ENCODE measurements at regions not wholly inside any gene's neighbourhood (a gene's known extent, or its start where the extent isn't known, plus 50 kb on each side); places are given as distances from the start of the nearest gene placed in this dataset.

DNA sequence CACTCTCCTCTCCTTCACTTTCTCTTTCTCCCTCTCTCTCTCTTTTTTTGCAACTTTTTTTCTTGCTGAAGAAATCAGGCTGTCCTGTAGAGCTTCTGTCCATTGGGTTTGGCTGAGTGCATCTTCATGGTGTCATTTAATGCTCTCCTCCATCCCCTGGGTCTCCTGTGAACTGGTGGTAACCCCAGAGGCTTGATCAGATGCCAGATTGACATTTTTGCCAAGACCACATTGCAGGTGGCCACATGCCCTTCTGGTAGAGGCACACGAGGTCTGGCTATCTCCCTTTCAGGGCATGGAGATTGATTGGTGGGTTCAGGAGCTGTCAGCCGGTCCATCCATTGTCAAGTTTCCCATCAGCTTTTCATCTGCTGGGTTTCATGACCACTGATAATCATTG is 188.3 kb upstream of the MYL2 start:
- H3K4me2 ChIP-seq (ENCODE audit: low read depth, low read length) = no peak overlapping the region
- no peaks in the 10 kb centered on the region for H3K79me2 ChIP-seq (ENCODE audit: low read length)
- no peak overlapping the region for H2AFZ ChIP-seq (ENCODE audit: low read length)
- H3K9me2 ChIP-seq (replicated peaks; ENCODE audit: insufficient read depth, low read length) = no peaks in the 10 kb centered on the region
- H3F3A ChIP-seq (ENCODE audit: insufficient read depth, low read length) = no peaks in the 10 kb centered on the region
- no peaks in the 10 kb centered on the region for H4K20me1 ChIP-seq (ENCODE audit: insufficient read depth, low read length)
- no peaks in the 10 kb centered on the region for H3K36me3 ChIP-seq (replicated peaks; ENCODE audit: insufficient read depth, low read length)
- H3K9ac ChIP-seq (ENCODE audit: low read length) = no peak overlapping the region
- H3K4me1 ChIP-seq (ENCODE audit: low read length) = no peaks in the 10 kb centered on the region
- H3K27me3 ChIP-seq (replicated peaks; ENCODE audit: insufficient read depth, low read length) = no peaks in the 10 kb centered on the region
- H3K9me3 ChIP-seq (replicated peaks; ENCODE audit: insufficient read depth, low read length) = no peaks in the 10 kb centered on the region
- DNase-seq = no peak
- TF ChIP-seq EZH2 (optimal IDR thresholded peaks at IDR 0.05; ENCODE audit: low read depth, low read length) (no peak), EZH2phosphoT487 (IDR thresholded peaks at IDR 0.05; ENCODE audit: low read length) (no peak)
- TF ChIP-seq, protein P1, sequence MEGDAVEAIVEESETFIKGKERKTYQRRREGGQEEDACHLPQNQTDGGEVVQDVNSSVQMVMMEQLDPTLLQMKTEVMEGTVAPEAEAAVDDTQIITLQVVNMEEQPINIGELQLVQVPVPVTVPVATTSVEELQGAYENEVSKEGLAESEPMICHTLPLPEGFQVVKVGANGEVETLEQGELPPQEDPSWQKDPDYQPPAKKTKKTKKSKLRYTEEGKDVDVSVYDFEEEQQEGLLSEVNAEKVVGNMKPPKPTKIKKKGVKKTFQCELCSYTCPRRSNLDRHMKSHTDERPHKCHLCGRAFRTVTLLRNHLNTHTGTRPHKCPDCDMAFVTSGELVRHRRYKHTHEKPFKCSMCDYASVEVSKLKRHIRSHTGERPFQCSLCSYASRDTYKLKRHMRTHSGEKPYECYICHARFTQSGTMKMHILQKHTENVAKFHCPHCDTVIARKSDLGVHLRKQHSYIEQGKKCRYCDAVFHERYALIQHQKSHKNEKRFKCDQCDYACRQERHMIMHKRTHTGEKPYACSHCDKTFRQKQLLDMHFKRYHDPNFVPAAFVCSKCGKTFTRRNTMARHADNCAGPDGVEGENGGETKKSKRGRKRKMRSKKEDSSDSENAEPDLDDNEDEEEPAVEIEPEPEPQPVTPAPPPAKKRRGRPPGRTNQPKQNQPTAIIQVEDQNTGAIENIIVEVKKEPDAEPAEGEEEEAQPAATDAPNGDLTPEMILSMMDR (IDR thresholded peaks at IDR 0.05; ENCODE audit: low read length) = no peak
- no peak overlapping the region for H3K4me3 ChIP-seq (ENCODE audit: low read length)
- no peak overlapping the region for H3K27ac ChIP-seq (ENCODE audit: low read length)

DNA sequence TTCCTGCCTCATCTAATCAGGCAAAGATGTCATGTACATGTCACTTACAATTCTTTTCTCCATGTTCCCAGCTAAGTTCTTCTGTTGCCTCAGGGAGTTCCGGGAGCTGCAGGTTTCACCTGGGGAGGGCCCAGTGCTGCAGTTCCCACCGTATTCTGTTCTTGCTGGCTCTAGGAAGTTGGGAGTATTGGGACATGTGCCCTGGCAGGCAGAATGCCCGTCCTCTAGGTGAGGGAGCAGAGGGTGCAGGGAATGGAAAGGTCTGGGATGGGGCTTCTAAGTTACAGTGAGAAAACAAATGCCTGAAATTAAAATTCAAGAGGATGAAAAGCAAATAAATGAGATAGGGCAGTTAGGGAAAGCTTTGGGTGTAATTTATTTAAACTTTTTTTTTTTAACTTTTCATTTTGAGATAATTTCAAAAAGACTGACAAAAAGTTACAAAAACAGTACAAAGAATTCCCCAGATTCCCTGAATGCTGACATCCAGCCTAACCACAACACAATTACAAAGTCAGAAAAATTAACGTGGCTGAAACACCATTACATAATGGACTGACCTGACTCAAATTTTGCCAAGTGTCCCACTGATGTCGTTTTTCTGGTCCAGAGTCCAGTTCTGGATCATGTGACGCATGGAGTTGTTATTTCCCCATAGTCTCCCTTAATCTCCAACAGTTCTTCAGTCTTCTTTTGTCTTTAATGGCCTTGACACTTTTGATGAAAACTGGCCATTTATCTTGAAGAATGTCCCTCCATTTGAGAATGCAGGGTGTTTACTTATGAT is 187.2 kb upstream of the MYL2 start:
- H3K4me1 ChIP-seq (ENCODE audit: low read length) = no peaks in the 10 kb centered on the region
- no peaks in the 10 kb centered on the region for H3K79me2 ChIP-seq (ENCODE audit: low read length)
- H2AFZ ChIP-seq (ENCODE audit: low read length) = no peak overlapping the region
- no peaks in the 10 kb centered on the region for H4K20me1 ChIP-seq (ENCODE audit: insufficient read depth, low read length)
- no peaks in the 10 kb centered on the region for H3K27me3 ChIP-seq (replicated peaks; ENCODE audit: insufficient read depth, low read length)
- H3K4me3 ChIP-seq (ENCODE audit: low read length) = no peak overlapping the region
- H3K9me3 ChIP-seq (replicated peaks; ENCODE audit: insufficient read depth, low read length) = no peaks in the 10 kb centered on the region
- no peaks in the 10 kb centered on the region for H3F3A ChIP-seq (ENCODE audit: insufficient read depth, low read length)
- H3K36me3 ChIP-seq (replicated peaks; ENCODE audit: insufficient read depth, low read length) = no peaks in the 10 kb centered on the region
- no peak for DNase-seq
- H3K27ac ChIP-seq (ENCODE audit: low read length) = no peak overlapping the region
- TF ChIP-seq, protein P1 (IDR thresholded peaks at IDR 0.05; ENCODE audit: low read length) = no peak
- no peak for TF ChIP-seq EZH2 (optimal IDR thresholded peaks at IDR 0.05; ENCODE audit: low read depth, low read length)
- TF ChIP-seq EZH2phosphoT487 (IDR thresholded peaks at IDR 0.05; ENCODE audit: low read length) = no peak
- no peak overlapping the region for H3K9ac ChIP-seq (ENCODE audit: low read length)
- no peak overlapping the region for H3K4me2 ChIP-seq (ENCODE audit: low read depth, low read length)
- H3K9me2 ChIP-seq (replicated peaks; ENCODE audit: insufficient read depth, low read length) = no peaks in the 10 kb centered on the region

DNA sequence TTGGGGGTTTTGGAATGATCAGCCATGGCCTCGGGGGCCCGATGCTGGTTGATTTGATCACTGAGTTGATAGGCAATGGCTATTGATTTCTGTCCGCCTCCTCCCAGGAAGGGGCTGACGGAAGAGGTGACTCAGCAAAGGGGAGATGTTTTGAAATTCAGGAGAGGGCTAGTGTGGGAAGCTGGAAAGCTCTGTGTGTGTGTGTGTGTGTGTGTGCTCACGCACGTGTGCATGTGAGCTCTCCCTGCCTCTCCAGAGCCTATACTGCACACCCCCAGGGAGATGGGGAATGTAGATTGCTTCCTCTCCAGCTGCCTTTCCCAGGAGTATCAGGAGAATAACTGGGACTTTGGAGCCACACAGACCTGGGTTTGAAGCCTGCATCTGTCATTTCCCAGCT is 184.9 kb upstream of the MYL2 start:
- Histone ChIP-seq H3K27ac (ENCODE audit: low read length) (no peak overlapping the region), H2AFZ (ENCODE audit: low read length) (no peak overlapping the region), H3K9me2 (replicated peaks; ENCODE audit: insufficient read depth, low read length) (no peaks in the 10 kb centered on the region), H3K27me3 (replicated peaks; ENCODE audit: insufficient read depth, low read length) (no peaks in the 10 kb centered on the region), H3K4me3 (ENCODE audit: low read length) (no peak overlapping the region), H3K4me1 (ENCODE audit: low read length) (no peaks in the 10 kb centered on the region), H3K9ac (ENCODE audit: low read length) (no peak overlapping the region), H3K9me3 (replicated peaks; ENCODE audit: insufficient read depth, low read length) (no peaks in the 10 kb centered on the region), H4K20me1 (ENCODE audit: insufficient read depth, low read length) (no peaks in the 10 kb centered on the region), H3F3A (ENCODE audit: insufficient read depth, low read length) (no peaks in the 10 kb centered on the region), H3K79me2 (ENCODE audit: low read length) (no peaks in the 10 kb centered on the region), H3K4me2 (ENCODE audit: low read depth, low read length) (no peak overlapping the region), H3K36me3 (replicated peaks; ENCODE audit: insufficient read depth, low read length) (no peaks in the 10 kb centered on the region)
- no peak for DNase-seq
- TF ChIP-seq, protein P1 (IDR thresholded peaks at IDR 0.05; ENCODE audit: low read length) = no peak
- TF ChIP-seq EZH2 (optimal IDR thresholded peaks at IDR 0.05; ENCODE audit: low read depth, low read length) (no peak), EZH2phosphoT487 (IDR thresholded peaks at IDR 0.05; ENCODE audit: low read length) (no peak)

All from MM.1S (cell line).